GM12878 (cell line): ENCODE measurements at regions not wholly inside any gene's neighbourhood (a gene's known extent, or its start where the extent isn't known, plus 50 kb on each side); places are given as distances from the start of the nearest gene placed in this dataset.

ENCODE experiments used
- ATAC-seq: fragments of 200-7000 bp; cut with Tn5 transposase; 3 replicates; pipeline ENCODE4 v1.9.1; 2020; ENCODE audit warnings: mild to moderate bottlenecking, moderate library complexity
- BruUV-seq: library from RNA; stranded (reverse); fragments of 400-500 nt; replicated peaks from 2 replicates; lab custom pipeline; 2021; lab: Mats Ljungman, UMichigan
- CTCF ChIA-PET: fragments of 300-600 bp; sonication (Branson Sonifier 250); formaldehyde crosslinking; extraction: SDS; loops from one replicate; lab custom pipeline; 2021; ENCODE audit warnings: inconsistent platforms; lab: Yijun Ruan, JAX
- POLR2A ChIA-PET: fragments of 350-600 bp; formaldehyde crosslinking; extraction: SDS; loops from one replicate; lab custom pipeline; 2021; ENCODE audit warnings: inconsistent platforms; lab: Charles Lee
- RAD21 ChIA-PET: fragments of 300-600 bp; sonication (Branson Sonifier 250); formaldehyde crosslinking; loops from one replicate; lab custom pipeline; 2023; ENCODE audit warnings: antibody characterized with exemption; ENCODE audit not compliant: unreplicated experiment; lab: Charles Lee
- SMC1A ChIA-PET: fragments of 300-600 bp; sonication (Branson Sonifier 250); formaldehyde crosslinking; loops from one replicate; lab custom pipeline; 2023; ENCODE audit not compliant: unreplicated experiment, uncharacterized antibody; lab: Charles Lee
- DNase-seq: peaks from one replicate; pipeline ENCODE4 v3.0.0-alpha.2; 2011; ENCODE audit warnings: low read depth, low spot score
- FAIRE-seq: peaks from 3 replicates; lab custom pipeline; 2011; peaks lifted over from hg19 to GRCh38; lab: Jason Lieb, UNC
- H2AFZ ChIP-seq: 2 replicates; pipeline ENCODE4 v1.6.0; 2011; ENCODE audit warnings: low read depth, low read length, control low read depth; ENCODE audit not compliant: control insufficient read depth
- H3K27ac ChIP-seq: 2 replicates; pipeline ENCODE4 v1.5.1; 2011; ENCODE audit warnings: control low read depth; ENCODE audit not compliant: control insufficient read depth, insufficient read depth
- H3K27me3 ChIP-seq, 2 experiments: replicated peaks in 1 of 2; 2 replicates each; pipeline versions ENCODE4 v1.6.0 to v1.6.1; 2011; ENCODE audit warnings: low read length in 1 of 2; ENCODE audit not compliant: control insufficient read depth in 2 of 2, insufficient read depth in 2 of 2
- H3K36me3 ChIP-seq, 2 experiments: 2 replicates each; pipeline ENCODE4 v1.5.1; 2011; ENCODE audit warnings: low read length in 1 of 2; ENCODE audit not compliant: control insufficient read depth in 2 of 2, insufficient read depth in 2 of 2
- H3K4me1 ChIP-seq: 2 replicates; pipeline ENCODE4 v1.6.1; 2011; ENCODE audit warnings: mild to moderate bottlenecking, low read length, moderate library complexity, mixed read lengths; ENCODE audit not compliant: control insufficient read depth, insufficient read depth
- H3K4me2 ChIP-seq: 2 replicates; pipeline ENCODE4 v1.6.0; 2011; ENCODE audit warnings: control low read depth; ENCODE audit not compliant: control insufficient read depth, insufficient read depth
- H3K4me3 ChIP-seq: fragments of 200-600 bp; sonication (generic); 2 replicates; pipeline ENCODE4 v1.5.1; 2016
- H3K79me2 ChIP-seq: 2 replicates; pipeline ENCODE4 v1.6.0; 2011; ENCODE audit warnings: low read length; ENCODE audit not compliant: control insufficient read depth, insufficient read depth
- H3K9ac ChIP-seq: 2 replicates; pipeline ENCODE4 v1.8.0; 2011; ENCODE audit warnings: low read length, control low read depth, mixed read lengths; ENCODE audit not compliant: control insufficient read depth, insufficient read depth
- H3K9me3 ChIP-seq: replicated peaks from 3 replicates; pipeline ENCODE4 v1.5.1; 2011; ENCODE audit warnings: mild to moderate bottlenecking, low read length; ENCODE audit not compliant: control insufficient read depth, insufficient read depth
- H4K20me1 ChIP-seq: 2 replicates; pipeline ENCODE4 v1.6.0; 2011; ENCODE audit not compliant: control insufficient read depth, insufficient read depth
- CREM ChIP-seq: IDR thresholded peaks from 2 replicates; pipeline ENCODE4 v1.6.1; 2014; ENCODE audit warnings: antibody characterized with exemption, low read depth
- EED ChIP-seq: sonication (generic); IDR thresholded peaks from 2 replicates; pipeline ENCODE4 v1.6.1; 2016; ENCODE audit warnings: antibody characterized with exemption, low read depth
- EGR1 ChIP-seq, 2 experiments: IDR thresholded peaks; 1 replicate in 1 of 2; 2 replicates in 1 of 2; pipeline ENCODE4 v1.6.1; 2011 to 2012; ENCODE audit warnings: low read depth in 2 of 2, low read length in 2 of 2, borderline replicate concordance in 1 of 2, mild to moderate bottlenecking in 1 of 2, moderate library complexity in 1 of 2
- MYB ChIP-seq: fragments of 150-350 bp; IDR thresholded peaks from 2 replicates; pipeline ENCODE4 v1.6.1; 2014; ENCODE audit warnings: mild to moderate bottlenecking, low read depth, low read length, borderline replicate concordance
- RELB ChIP-seq: fragments of 450-650 bp; IDR thresholded peaks from 2 replicates; pipeline ENCODE4 v1.6.1; 2017; ENCODE audit warnings: low read depth, mild to moderate bottlenecking, moderate library complexity
- SP1 ChIP-seq: IDR thresholded peaks from one replicate; pipeline ENCODE4 v1.6.1; 2011; ENCODE audit warnings: low read depth, low read length
- WGBS: methylation state at CpG from one replicate; pipeline ENCODE4 v1.1.6; 2016; ENCODE audit warnings: low lambda C conversion rate; ENCODE audit not compliant: insufficient replicate concordance, insufficient coverage; ENCODE audit errors: missing lambda C conversion rate; 5-methylcytosine and 5-hydroxymethylcytosine counted together
- in situ Hi-C: fragments of 300-500 bp; cut with MboI; formaldehyde crosslinking; loops from 9 replicates; pipeline ENCODE4 v1.14.3; 2018; ENCODE audit warnings: mixed read lengths
- intact Hi-C: fragments of 100-400 bp; cut with micrococcal nuclease; formaldehyde crosslinking; loops from one replicate; pipeline ENCODE4 v1.14.2; 2022; ENCODE audit not compliant: unreplicated experiment
- TF ChIP-seq, protein P1 (sequence below): fragments of 150-350 bp; IDR thresholded peaks from 2 replicates; pipeline ENCODE4 v1.6.1; 2016; ENCODE audit warnings: low read depth, low read length
- TF ChIP-seq, protein P2 (sequence below): fragments of 450-650 bp; formaldehyde crosslinking; IDR thresholded peaks from 2 replicates; pipeline ENCODE4 v1.4.0; 2020; ENCODE audit warnings: mild to moderate bottlenecking, moderate library complexity
- TF ChIP-seq, protein P3 (sequence below): IDR thresholded peaks from 2 replicates; pipeline ENCODE4 v1.6.1; 2012; ENCODE audit warnings: low read depth, low read length, improper control_type of control experiment
- TF ChIP-seq, protein P4 (sequence below): fragments of 450-650 bp; IDR thresholded peaks from 2 replicates; pipeline ENCODE4 v1.6.1; 2017; ENCODE audit warnings: mild to moderate bottlenecking, low read depth, inconsistent platforms; ENCODE audit not compliant: poor library complexity, severe bottlenecking

- SMC1A ChIA-PET: no interaction called here
- H3K27ac ChIP-seq: no peak overlapping the region
- in situ Hi-C loops: no loop called here
- BruUV-seq: no TSS peak
- H3K36me3 ChIP-seq: no peaks in the 10 kb centered on the region
- no peaks in the 10 kb centered on the region for H3K79me2 ChIP-seq
- H3K9me3 ChIP-seq: no peaks in the 10 kb centered on the region
- H3K4me2 ChIP-seq: no peak overlapping the region
- POLR2A ChIA-PET: no interaction called here
- H3K27me3 ChIP-seq: no peaks in the 10 kb centered on the region; a peak in 1 of 4 replicates
- DNase-seq (no peak), ATAC-seq (no peak), FAIRE-seq (no peak)
- WGBS: 22% methylated on average over 15 of the region's 15 CpGs
- RAD21 ChIA-PET: no interaction called here
- H3K9ac ChIP-seq: no peak overlapping the region
- intact Hi-C loops: no loop called here
- no peaks in the 10 kb centered on the region for H3K4me1 ChIP-seq
- no peak overlapping the region for H3K4me3 ChIP-seq
- H4K20me1 ChIP-seq: no peaks in the 10 kb centered on the region
- CTCF ChIA-PET: interaction anchor here (1.6 kb wide), 1 partner anchor 14 kb away, joined by 4 read pairs; no protein-coding TSS in a partner anchor
- H2AFZ ChIP-seq: no peak overlapping the region
- TF ChIP-seq EED: no peak
- no peak for TF ChIP-seq CREM
- TF ChIP-seq, protein P1, sequence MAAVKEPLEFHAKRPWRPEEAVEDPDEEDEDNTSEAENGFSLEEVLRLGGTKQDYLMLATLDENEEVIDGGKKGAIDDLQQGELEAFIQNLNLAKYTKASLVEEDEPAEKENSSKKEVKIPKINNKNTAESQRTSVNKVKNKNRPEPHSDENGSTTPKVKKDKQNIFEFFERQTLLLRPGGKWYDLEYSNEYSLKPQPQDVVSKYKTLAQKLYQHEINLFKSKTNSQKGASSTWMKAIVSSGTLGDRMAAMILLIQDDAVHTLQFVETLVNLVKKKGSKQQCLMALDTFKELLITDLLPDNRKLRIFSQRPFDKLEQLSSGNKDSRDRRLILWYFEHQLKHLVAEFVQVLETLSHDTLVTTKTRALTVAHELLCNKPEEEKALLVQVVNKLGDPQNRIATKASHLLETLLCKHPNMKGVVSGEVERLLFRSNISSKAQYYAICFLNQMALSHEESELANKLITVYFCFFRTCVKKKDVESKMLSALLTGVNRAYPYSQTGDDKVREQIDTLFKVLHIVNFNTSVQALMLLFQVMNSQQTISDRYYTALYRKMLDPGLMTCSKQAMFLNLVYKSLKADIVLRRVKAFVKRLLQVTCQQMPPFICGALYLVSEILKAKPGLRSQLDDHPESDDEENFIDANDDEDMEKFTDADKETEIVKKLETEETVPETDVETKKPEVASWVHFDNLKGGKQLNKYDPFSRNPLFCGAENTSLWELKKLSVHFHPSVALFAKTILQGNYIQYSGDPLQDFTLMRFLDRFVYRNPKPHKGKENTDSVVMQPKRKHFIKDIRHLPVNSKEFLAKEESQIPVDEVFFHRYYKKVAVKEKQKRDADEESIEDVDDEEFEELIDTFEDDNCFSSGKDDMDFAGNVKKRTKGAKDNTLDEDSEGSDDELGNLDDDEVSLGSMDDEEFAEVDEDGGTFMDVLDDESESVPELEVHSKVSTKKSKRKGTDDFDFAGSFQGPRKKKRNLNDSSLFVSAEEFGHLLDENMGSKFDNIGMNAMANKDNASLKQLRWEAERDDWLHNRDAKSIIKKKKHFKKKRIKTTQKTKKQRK: no peak
- TF ChIP-seq EGR1 (IDR thresholded peaks at IDR 0.05; ENCODE audit: borderline replicate concordance in 1 of 2, low read depth in 2 of 2, low read length in 2 of 2): no peak
- TF ChIP-seq, protein P2, sequence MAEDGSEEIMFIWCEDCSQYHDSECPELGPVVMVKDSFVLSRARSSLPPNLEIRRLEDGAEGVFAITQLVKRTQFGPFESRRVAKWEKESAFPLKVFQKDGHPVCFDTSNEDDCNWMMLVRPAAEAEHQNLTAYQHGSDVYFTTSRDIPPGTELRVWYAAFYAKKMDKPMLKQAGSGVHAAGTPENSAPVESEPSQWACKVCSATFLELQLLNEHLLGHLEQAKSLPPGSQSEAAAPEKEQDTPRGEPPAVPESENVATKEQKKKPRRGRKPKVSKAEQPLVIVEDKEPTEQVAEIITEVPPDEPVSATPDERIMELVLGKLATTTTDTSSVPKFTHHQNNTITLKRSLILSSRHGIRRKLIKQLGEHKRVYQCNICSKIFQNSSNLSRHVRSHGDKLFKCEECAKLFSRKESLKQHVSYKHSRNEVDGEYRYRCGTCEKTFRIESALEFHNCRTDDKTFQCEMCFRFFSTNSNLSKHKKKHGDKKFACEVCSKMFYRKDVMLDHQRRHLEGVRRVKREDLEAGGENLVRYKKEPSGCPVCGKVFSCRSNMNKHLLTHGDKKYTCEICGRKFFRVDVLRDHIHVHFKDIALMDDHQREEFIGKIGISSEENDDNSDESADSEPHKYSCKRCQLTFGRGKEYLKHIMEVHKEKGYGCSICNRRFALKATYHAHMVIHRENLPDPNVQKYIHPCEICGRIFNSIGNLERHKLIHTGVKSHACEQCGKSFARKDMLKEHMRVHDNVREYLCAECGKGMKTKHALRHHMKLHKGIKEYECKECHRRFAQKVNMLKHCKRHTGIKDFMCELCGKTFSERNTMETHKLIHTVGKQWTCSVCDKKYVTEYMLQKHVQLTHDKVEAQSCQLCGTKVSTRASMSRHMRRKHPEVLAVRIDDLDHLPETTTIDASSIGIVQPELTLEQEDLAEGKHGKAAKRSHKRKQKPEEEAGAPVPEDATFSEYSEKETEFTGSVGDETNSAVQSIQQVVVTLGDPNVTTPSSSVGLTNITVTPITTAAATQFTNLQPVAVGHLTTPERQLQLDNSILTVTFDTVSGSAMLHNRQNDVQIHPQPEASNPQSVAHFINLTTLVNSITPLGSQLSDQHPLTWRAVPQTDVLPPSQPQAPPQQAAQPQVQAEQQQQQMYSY: no peak
- TF ChIP-seq, protein P3, sequence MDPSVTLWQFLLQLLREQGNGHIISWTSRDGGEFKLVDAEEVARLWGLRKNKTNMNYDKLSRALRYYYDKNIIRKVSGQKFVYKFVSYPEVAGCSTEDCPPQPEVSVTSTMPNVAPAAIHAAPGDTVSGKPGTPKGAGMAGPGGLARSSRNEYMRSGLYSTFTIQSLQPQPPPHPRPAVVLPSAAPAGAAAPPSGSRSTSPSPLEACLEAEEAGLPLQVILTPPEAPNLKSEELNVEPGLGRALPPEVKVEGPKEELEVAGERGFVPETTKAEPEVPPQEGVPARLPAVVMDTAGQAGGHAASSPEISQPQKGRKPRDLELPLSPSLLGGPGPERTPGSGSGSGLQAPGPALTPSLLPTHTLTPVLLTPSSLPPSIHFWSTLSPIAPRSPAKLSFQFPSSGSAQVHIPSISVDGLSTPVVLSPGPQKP: no peak
- TF ChIP-seq, protein P4, sequence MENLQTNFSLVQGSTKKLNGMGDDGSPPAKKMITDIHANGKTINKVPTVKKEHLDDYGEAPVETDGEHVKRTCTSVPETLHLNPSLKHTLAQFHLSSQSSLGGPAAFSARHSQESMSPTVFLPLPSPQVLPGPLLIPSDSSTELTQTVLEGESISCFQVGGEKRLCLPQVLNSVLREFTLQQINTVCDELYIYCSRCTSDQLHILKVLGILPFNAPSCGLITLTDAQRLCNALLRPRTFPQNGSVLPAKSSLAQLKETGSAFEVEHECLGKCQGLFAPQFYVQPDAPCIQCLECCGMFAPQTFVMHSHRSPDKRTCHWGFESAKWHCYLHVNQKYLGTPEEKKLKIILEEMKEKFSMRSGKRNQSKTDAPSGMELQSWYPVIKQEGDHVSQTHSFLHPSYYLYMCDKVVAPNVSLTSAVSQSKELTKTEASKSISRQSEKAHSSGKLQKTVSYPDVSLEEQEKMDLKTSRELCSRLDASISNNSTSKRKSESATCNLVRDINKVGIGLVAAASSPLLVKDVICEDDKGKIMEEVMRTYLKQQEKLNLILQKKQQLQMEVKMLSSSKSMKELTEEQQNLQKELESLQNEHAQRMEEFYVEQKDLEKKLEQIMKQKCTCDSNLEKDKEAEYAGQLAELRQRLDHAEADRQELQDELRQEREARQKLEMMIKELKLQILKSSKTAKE: no peak
- TF ChIP-seq MYB: no peak
- no peak for TF ChIP-seq RELB
- TF ChIP-seq SP1: no peak
These were observed 69.6 kb upstream of the RAB6C start for GRCh38 chr2:129909651-129910418.
